Testis (tissue), 2 donors: ENCODE measurements at regions not wholly inside any gene's neighbourhood (a gene's known extent, or its start where the extent isn't known, plus 50 kb on each side); places are given as distances from the start of the nearest gene placed in this dataset.

ENCODE experiments used
- DNase-seq: peaks from one replicate; pipeline ENCODE4 v3.0.0-alpha.2; 2019
- H3K27ac ChIP-seq, 2 donors: fragments of 200-600 bp; sonication (generic); one replicate each; pipeline ENCODE4 v1.5.1; 2019
- H3K27me3 ChIP-seq: fragments of 200-600 bp; sonication (generic); one replicate; pipeline ENCODE4 v1.5.1; 2019
- H3K36me3 ChIP-seq: fragments of 200-600 bp; sonication (generic); one replicate; pipeline ENCODE4 v1.5.1; 2017; ENCODE audit warnings: low read depth; ENCODE audit errors: missing control alignments
- H3K4me1 ChIP-seq: fragments of 200-600 bp; sonication (generic); one replicate; pipeline ENCODE4 v1.5.1; 2019
- H3K4me3 ChIP-seq, 2 donors: fragments of 200-600 bp; sonication (generic); one replicate each; pipeline ENCODE4 v1.5.1; 2017 to 2019
- H3K9me3 ChIP-seq: fragments of 200-600 bp; sonication (generic); one replicate; pipeline ENCODE4 v1.5.1; 2017
- POLR2A ChIP-seq: fragments of 450-650 bp; IDR thresholded peaks from one replicate; pipeline ENCODE4 v1.6.1; 2017; ENCODE audit warnings: antibody characterized with exemption, mild to moderate bottlenecking, moderate library complexity
- WGBS, 2 donors: methylation state at CpG; one replicate each; pipeline ENCODE4 v1.1.5; 2018; 5-methylcytosine and 5-hydroxymethylcytosine counted together
- intact Hi-C: fragments of 100-400 bp; cut with DNase I; formaldehyde crosslinking; loops from one replicate; pipeline ENCODE4 v1.15.1; 2023; ENCODE audit warnings: low total_unique reads
- TF ChIP-seq, protein P1 (sequence below), 3 experiments: fragments of 450-650 bp in 2 of 3; fragments of 200-600 bp in 1 of 3; sonication (generic) in 1 of 3; IDR thresholded peaks; one replicate each; pipeline ENCODE4 v1.5.1; 2016 to 2019; ENCODE audit warnings: antibody characterized with exemption in 3 of 3, mild to moderate bottlenecking in 2 of 3, moderate library complexity in 1 of 3

DNA sequence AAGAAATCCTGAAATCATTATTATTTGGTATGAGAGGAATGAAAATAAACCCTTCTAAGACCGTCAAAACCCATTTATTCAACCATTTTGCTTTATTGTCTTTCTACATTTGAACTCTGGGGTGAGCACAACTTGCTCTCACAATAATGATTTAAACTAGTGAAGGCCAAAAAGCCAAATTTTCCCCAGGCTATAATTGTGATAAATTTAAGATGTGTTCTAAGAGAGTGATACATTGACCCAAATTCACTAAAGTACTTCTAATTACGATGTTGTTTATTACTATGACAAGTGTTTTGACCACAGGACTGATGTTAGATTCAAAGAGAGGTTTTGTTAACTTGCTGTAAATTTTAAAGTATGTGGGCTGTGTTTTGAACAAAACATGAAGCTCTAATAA, 670.9 kb upstream of the NR5A2 start:
- H3K27ac ChIP-seq = no peak overlapping the region
- 50 to 57% methylated on average over 2 of the region's 2 CpGs for WGBS, 2 donors
- no peaks in the 10 kb centered on the region for H3K9me3 ChIP-seq
- H3K4me1 ChIP-seq = no peaks in the 10 kb centered on the region
- intact Hi-C loops = no loop called here
- no peak for TF ChIP-seq POLR2A
- TF ChIP-seq, protein P1, sequence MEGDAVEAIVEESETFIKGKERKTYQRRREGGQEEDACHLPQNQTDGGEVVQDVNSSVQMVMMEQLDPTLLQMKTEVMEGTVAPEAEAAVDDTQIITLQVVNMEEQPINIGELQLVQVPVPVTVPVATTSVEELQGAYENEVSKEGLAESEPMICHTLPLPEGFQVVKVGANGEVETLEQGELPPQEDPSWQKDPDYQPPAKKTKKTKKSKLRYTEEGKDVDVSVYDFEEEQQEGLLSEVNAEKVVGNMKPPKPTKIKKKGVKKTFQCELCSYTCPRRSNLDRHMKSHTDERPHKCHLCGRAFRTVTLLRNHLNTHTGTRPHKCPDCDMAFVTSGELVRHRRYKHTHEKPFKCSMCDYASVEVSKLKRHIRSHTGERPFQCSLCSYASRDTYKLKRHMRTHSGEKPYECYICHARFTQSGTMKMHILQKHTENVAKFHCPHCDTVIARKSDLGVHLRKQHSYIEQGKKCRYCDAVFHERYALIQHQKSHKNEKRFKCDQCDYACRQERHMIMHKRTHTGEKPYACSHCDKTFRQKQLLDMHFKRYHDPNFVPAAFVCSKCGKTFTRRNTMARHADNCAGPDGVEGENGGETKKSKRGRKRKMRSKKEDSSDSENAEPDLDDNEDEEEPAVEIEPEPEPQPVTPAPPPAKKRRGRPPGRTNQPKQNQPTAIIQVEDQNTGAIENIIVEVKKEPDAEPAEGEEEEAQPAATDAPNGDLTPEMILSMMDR (IDR thresholded peaks at IDR 0.05) = no peak
- no peak for DNase-seq
- H3K4me3 ChIP-seq = no peak overlapping the region
- H3K36me3 ChIP-seq = no peaks in the 10 kb centered on the region
- H3K27me3 ChIP-seq = no peaks in the 10 kb centered on the region

GRCh38 chr1:199357599-199357998, 669.9 kb upstream of the NR5A2 start:
- TF ChIP-seq POLR2A = no peak
- TF ChIP-seq, protein P1 (IDR thresholded peaks at IDR 0.05) = no peak
- H3K27ac ChIP-seq = no peak overlapping the region
- H3K4me3 ChIP-seq = no peak overlapping the region
- H3K36me3 ChIP-seq = no peaks in the 10 kb centered on the region
- no peaks in the 10 kb centered on the region for H3K27me3 ChIP-seq
- H3K4me1 ChIP-seq = no peaks in the 10 kb centered on the region
- DNase-seq = no peak
- H3K9me3 ChIP-seq = no peaks in the 10 kb centered on the region
- WGBS, 2 donors = 73 to 91% methylated on average over 3 of the region's 3 CpGs
- intact Hi-C loops = no loop called here

DNA sequence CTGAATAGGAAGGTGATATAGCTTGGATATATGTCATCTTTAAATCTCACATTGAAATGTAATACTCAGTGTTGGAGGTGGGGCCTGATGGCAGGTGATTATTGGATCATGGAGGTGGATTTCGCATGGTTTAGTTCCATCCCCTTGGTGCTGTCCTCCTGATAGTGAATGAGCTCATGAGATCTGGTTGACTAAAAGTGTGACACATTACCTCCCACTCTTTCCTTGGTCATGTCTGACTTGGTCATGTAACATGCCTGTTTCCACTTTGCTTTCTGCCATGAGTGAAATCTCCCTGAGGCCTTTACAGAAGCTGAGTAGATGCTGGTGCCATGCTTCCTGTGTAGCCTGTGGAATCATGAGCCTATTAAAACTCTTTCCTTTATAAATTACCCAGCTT, 664.5 kb upstream of the NR5A2 start:
- TF ChIP-seq, protein P1 (IDR thresholded peaks at IDR 0.05) = no peak
- no peak for TF ChIP-seq POLR2A
- Histone ChIP-seq H3K9me3 (no peaks in the 10 kb centered on the region), H3K4me3 (no peak overlapping the region), H3K36me3 (no peaks in the 10 kb centered on the region), H3K4me1 (no peaks in the 10 kb centered on the region), H3K27me3 (no peaks in the 10 kb centered on the region), H3K27ac (no peak overlapping the region)
- no peak for DNase-seq
- intact Hi-C loops = no loop called here
- 79 to 96% methylated on average over 1 of the region's 1 CpG for WGBS, 2 donors

GRCh38 chr1:199373139-199373538, 654.4 kb upstream of the NR5A2 start:
- H3K4me1 ChIP-seq = no peaks in the 10 kb centered on the region
- WGBS, 2 donors = 46 to 78% methylated on average over 2 of the region's 2 CpGs
- TF ChIP-seq, protein P1 (IDR thresholded peaks at IDR 0.05) = no peak
- no peak for TF ChIP-seq POLR2A

GRCh38 chr1:199377211-199377610, 650.3 kb upstream of the NR5A2 start:
- no peaks in the 10 kb centered on the region for H3K4me1 ChIP-seq
- TF ChIP-seq POLR2A = no peak
- TF ChIP-seq, protein P1 (IDR thresholded peaks at IDR 0.05) = no peak
- no peak for DNase-seq
- H3K27me3 ChIP-seq = no peaks in the 10 kb centered on the region
- H3K27ac ChIP-seq = no peak overlapping the region
- H3K9me3 ChIP-seq = no peaks in the 10 kb centered on the region
- WGBS, 2 donors = 85 to 95% methylated on average over 1 of the region's 1 CpG
- intact Hi-C loops = no loop called here
- H3K36me3 ChIP-seq = no peaks in the 10 kb centered on the region
- H3K4me3 ChIP-seq = no peak overlapping the region

More at GRCh38 chr1:199373139-199373538, 654.4 kb upstream of the NR5A2 start:
- Histone ChIP-seq H3K4me3 (no peak overlapping the region), H3K9me3 (no peaks in the 10 kb centered on the region), H3K27ac (no peak overlapping the region), H3K27me3 (no peaks in the 10 kb centered on the region), H3K36me3 (no peaks in the 10 kb centered on the region)
- no peak for DNase-seq
- intact Hi-C loops = no loop called here
